Activated CD4-positive, alpha-beta T cell treated with anti-CD3 and anti-CD28 coated beads, Interleukin-2, amount 50 U/mL, for 48 hours (primary cell): ENCODE measurements at regions not wholly inside any gene's neighbourhood (a gene's known extent, or its start where the extent isn't known, plus 50 kb on each side); places are given as distances from the start of the nearest gene placed in this dataset.

ENCODE experiments used
- DNase-seq, 2 experiments: peaks; one replicate each; pipeline ENCODE4 v3.0.0-alpha.2; 2020

DNA sequence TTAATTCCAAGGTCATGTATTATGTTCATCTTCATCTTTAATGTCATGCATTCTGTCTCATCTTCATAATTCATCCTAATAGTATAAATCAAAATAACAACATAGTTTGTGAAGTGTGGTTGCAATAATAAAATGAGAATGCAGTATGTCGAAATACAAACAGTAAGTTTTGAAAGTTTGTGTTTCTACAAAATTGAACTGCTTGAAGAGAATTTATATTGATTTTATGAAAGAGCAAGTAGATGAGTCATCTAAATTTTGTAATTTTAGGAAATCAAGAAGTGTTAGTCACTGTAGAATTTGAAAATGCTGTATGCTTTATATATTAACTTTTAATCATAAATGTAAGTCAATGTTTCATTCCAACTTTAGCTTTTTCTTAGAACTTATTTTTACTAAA lies 190.5 kb upstream of the PPP1R3A start:
- no peak for DNase-seq

- no peak for DNase-seq
Observed at GRCh38 chr7:114108510-114108909, 189.7 kb upstream of the PPP1R3A start.

DNA sequence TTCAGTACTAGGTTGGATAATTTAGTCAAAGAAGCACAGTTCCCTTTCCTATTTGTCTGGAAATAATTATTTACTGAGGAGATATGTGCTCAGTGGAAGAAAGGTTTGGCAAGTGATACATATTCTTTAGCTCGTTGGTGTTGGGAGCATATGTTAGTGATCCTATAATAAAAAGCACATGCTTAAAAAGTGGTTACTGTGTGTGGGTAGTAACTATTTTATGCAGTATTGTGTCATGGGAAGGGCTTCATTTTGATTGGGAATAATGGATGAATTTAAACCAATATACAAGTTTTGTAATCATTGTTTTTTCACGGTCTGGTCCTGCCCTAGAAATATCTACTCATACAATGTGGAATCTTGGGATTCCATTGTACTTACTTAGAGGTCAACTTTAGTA lies 188.7 kb upstream of the PPP1R3A start:
- no peak for DNase-seq

DNA sequence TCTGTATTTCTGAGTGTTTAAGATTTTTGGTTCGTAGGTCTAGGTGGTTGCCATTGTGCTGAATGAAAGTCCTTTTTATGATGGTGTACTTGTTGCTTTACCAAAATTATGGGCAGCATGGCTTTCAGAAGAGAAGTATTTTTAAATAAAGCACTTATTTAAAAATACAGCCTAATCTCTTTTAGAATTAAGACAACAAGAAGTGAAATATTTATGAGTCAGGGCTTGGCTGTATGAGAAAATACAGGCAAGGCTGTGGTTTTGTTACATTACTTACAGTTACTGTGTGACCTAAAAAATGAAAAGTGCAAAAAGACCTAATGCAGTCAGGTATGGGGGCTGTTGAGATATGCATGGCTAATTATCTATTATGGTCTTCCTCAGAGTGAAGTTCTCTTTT lies 185.2 kb upstream of the PPP1R3A start:
- DNase-seq = no peak

- DNase-seq = no peak
Observed at GRCh38 chr7:114102996-114103395, 184.2 kb upstream of the PPP1R3A start.

DNA sequence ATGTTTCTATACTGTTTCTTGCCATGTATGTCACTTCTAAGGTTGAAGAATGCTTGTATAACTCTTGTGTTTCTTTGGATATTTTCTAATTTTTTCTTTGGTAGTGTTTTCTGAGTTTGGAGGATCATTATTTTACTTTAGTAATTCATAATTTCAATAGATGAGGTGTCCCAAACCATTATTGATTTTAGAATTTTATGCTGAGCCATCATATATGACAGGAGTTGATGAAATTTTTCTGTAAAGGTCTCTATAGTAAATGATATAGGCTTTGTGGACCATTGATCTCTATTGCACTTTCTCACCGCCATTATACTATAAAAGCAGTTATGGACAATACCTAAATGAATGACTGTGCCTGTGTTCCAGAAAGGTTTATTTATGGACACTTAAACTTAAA lies 183.3 kb upstream of the PPP1R3A start:
- no peak for DNase-seq

DNA sequence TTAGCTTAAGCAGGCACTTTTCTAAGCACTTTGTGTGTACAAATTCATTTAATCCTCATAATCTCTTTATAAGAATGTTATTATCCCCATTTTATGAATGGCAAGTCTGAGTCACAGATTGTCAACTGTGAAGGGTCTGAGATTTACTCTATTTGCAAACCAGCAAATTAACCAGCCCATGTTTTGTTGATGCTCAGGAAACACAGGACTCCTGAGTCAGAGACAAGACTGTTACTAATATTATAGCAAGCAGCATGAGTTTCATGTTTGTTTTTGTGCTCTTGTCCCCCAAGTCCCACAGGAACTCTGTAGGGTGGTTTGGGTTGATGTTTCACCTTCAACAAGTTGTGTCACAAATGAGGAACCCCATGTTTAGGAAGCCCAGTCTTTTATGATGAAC lies 182.0 kb upstream of the PPP1R3A start:
- DNase-seq = no peak

DNA sequence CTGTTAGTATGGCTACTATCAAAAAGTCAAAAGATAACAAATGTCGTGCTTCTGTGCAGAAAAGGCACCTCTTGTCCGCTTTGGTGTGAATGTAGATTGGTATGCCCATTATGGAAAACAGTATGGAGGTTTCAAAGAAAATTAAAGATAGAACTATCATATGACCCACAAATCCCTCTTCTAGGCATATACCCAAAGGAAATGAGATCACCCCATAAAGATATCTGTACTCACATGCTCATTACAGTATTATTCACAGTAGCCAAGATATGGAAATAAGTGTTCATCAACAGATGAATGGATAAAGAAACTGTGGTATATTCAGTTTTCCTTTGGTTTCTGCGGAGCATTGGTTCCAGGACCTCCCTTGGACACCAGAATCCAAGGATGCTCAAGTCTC lies 180.5 kb upstream of the PPP1R3A start:
- no peak for DNase-seq

- no peak for DNase-seq
Observed at GRCh38 chr7:114095885-114096284, 177.1 kb upstream of the PPP1R3A start.

GRCh38 chr7:114088470-114088940 lies 169.7 kb upstream of the PPP1R3A start:
- DNase-seq = no peak

DNA sequence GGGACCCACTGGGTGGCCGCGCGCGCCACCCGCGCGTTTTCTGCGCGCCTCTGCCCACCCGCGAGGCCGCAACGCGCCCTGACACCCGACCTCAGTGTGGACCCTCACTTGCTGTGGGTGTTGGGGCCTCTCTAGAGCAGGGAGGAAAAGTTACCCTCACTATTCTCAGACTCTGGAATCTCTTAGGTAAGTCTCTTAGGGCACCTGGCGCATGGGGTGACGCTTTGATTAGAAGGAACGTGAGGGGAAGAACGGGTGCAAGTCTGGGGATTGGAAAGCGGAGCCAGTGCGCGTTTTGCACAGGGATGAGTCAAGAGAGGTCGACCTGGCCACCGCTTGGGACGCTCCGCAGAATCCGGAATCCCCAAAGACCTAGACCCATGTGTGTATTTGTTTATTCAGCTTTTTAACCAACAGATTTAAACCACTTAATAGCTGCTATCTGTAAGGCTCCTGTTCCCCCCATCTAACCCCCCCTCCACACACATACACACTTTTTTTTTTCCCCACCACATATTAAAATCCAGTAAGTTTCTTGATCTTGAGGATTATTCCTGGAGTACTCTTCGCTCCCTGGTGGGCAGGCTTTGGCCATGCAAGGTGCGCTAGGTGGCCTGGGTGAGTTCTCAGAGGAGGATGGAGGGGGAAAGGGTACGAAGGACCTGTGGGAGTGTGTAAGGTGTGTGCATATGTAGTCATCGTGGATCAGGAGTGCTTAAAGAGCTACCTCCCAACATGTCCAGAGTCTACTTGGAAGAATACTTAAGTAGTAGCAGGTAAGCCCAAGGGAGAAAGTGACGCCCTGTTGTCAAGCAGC lies 169.1 kb upstream of the PPP1R3A start:
- DNase-seq = no peak

GRCh38 chr7:114086914-114087652 lies 168.3 kb upstream of the PPP1R3A start:
- peak in 1 of 2 experiments; percentile 7 for DNase-seq

GRCh38 chr7:114086537-114086913 lies 167.7 kb upstream of the PPP1R3A start:
- peak in 1 of 2 experiments; percentile 23 for DNase-seq

DNA sequence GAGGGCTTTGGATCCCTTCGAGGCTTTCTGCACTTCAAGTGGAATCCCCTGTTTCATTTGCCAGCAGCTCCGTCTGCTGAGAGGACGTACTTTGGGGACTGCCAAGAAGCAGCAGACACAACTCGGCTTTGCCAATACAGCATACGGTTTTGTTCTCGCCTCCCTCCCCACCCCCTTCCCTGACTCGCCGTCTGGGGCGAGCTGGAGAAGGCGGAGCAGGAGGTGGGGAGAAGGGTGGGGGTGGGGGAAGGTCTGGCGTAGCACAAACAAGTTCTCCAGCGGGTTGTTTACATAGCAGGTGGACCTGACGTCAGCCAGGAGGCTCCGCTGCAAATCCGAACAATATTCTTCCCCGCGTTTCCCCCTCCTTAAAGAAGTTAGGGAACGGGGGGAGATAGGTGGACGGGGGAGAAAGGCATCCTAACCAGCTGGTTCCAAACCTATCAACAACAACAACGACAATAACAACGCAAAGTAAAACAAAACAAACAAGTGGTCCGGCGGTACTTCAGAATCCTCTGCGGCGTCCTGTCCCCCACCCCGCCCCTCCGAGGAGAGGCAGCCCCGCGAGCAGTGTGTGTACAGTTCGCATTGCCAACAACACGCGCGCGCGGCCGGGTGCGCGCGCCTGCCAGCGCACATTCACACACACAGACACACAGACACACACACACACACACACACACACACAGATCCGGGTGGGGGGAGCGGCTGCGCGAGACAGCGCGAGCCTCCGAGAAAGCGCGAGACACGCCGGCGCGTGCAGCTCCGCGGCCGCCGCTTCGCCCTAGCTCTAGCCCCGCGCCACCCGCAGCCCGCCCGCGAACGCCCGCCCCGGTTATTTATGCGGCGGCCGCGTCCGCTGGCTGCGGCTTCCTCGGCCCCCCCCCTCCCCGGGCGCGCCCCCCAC lies 167.0 kb upstream of the PPP1R3A start:
- DNase-seq = peak in 1 of 2 experiments; percentile 46

- DNase-seq = no peak
Observed at GRCh38 chr7:114085313-114085591, 166.4 kb upstream of the PPP1R3A start.

- DNase-seq = peak in 1 of 2 experiments; percentile 21
Observed at GRCh38 chr7:114084472-114085312, 165.9 kb upstream of the PPP1R3A start.

DNA sequence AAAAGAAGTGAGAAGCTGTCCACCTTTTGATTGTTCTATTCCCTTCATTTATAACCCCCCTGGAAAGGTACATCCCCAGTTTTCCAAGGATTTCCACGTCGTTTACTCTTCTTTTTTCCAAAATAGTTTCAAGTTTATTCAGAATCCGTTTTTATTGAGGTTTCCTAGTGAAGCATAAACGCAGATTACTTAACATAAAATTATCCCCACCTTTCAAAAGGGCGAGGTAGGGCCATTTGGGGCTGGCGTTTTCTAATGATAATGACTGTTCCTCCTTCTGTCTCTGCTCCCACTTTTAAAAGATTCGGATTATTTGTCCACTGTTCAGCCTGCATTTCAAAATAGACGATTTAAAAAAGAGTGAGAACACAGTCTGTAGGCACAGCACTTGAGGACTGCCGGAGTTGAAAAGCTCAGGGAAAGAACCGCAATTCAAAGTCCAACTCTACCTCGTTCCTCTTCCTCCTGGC lies 165.2 kb upstream of the PPP1R3A start:
- DNase-seq = no peak

GRCh38 chr7:114083166-114084001 lies 164.6 kb upstream of the PPP1R3A start:
- peak in 1 of 2 experiments; percentile 15 for DNase-seq

GRCh38 chr7:114082642-114083165 lies 163.9 kb upstream of the PPP1R3A start:
- peak in 1 of 2 experiments; percentile 8 for DNase-seq

GRCh38 chr7:114081606-114082425 lies 163.0 kb upstream of the PPP1R3A start:
- DNase-seq = no peak
